ENCODE measurements at regions not wholly inside any gene's neighbourhood (a gene's known extent, or its start where the extent isn't known, plus 50 kb on each side); places are given as distances from the start of the nearest gene placed in this dataset.

- TF ChIP-seq CTCF (IDR thresholded peaks at IDR 0.05; ENCODE audit: borderline replicate concordance, extremely low read depth, low read length, poor library complexity, severe bottlenecking) (no peak), EZH2 (IDR thresholded peaks at IDR 0.05; ENCODE audit: borderline replicate concordance, low read depth, low read length, severe bottlenecking) (no peak)
Measured at GRCh38 chr14:71348394-71348793, 441.1 kb downstream of the PCNX1 start.

Data from DND-41 (cell line).